Neural cell (in vitro differentiated cells): ENCODE measurements at regions not wholly inside any gene's neighbourhood (a gene's known extent, or its start where the extent isn't known, plus 50 kb on each side); places are given as distances from the start of the nearest gene placed in this dataset.
"Not testable (repeated sequence)": the region's sequence is repeated elsewhere in the genome, so short reads cannot be mapped to it uniquely, and the experiment has no call there.

Experiments
- H2AFZ ChIP-seq: fragments of 200-600, 300-800 bp; sonication (generic), shearing (Covaris generic); 2 replicates; pipeline ENCODE4 v1.6.0; 2014; ENCODE audit warnings: low read depth, mild to moderate bottlenecking, antibody characterized with exemption, low read length, moderate library complexity
- H3F3A ChIP-seq: fragments of 200-600 bp; shearing (Covaris generic); 2 replicates; pipeline ENCODE4 v1.6.1; 2016; ENCODE audit warnings: mild to moderate bottlenecking, moderate library complexity, mixed read lengths, antibody characterized with exemption, low read length; ENCODE audit not compliant: insufficient read depth, poor library complexity, severe bottlenecking
- H3K27ac ChIP-seq: fragments of 200-600, 300-800 bp; sonication (generic), shearing (Covaris generic); 2 replicates; pipeline ENCODE4 v1.5.1; 2014; ENCODE audit warnings: mild to moderate bottlenecking, low read length, moderate library complexity
- H3K27me3 ChIP-seq: fragments of 300-800, 200-600 bp; sonication (generic), shearing (Covaris generic); 2 replicates; pipeline ENCODE4 v1.6.0; 2014; ENCODE audit warnings: mild to moderate bottlenecking, low read depth, low read length, moderate library complexity; ENCODE audit not compliant: insufficient read depth
- H3K36me3 ChIP-seq: fragments of 300-800, 200-600 bp; sonication (generic), shearing (Covaris generic); 2 replicates; pipeline ENCODE4 v1.5.1; 2014; ENCODE audit warnings: mild to moderate bottlenecking, antibody characterized with exemption, low read length, moderate library complexity; ENCODE audit not compliant: insufficient read depth
- H3K4me2 ChIP-seq: fragments of 300-800, 200-600 bp; sonication (generic), shearing (Covaris generic); 2 replicates; pipeline ENCODE4 v1.6.0; 2014; ENCODE audit warnings: mild to moderate bottlenecking, low read length
- H3K4me3 ChIP-seq: fragments of 300-800, 200-600 bp; sonication (generic), shearing (Covaris generic); 2 replicates; pipeline ENCODE4 v1.5.1; 2014; ENCODE audit warnings: mild to moderate bottlenecking, low read length, moderate library complexity
- H3K79me2 ChIP-seq: fragments of 200-600 bp; shearing (Covaris generic); replicated peaks from 2 replicates; pipeline ENCODE4 v1.6.0; 2014; ENCODE audit warnings: mild to moderate bottlenecking, low read length, moderate library complexity; ENCODE audit not compliant: insufficient read depth
- H3K9ac ChIP-seq: fragments of 300-800, 200-600 bp; sonication (generic), shearing (Covaris generic); 2 replicates; pipeline ENCODE4 v1.6.1; 2016; ENCODE audit warnings: mild to moderate bottlenecking, low read length, mixed read lengths
- H3K9me2 ChIP-seq: fragments of 200-600 bp; shearing (Covaris generic); 2 replicates; pipeline ENCODE4 v1.6.1; 2016; ENCODE audit warnings: mild to moderate bottlenecking, low read length, mixed read lengths; ENCODE audit not compliant: insufficient read depth
- H3K9me3 ChIP-seq: fragments of 200-600, 300-800 bp; sonication (generic), shearing (Covaris generic); 2 replicates; pipeline ENCODE4 v1.6.1; 2016; ENCODE audit warnings: mild to moderate bottlenecking, mixed run types, low read length, moderate library complexity, mixed read lengths
- H4K20me1 ChIP-seq: fragments of 200-600 bp; shearing (Covaris generic); 2 replicates; pipeline ENCODE4 v1.6.1; 2016; ENCODE audit warnings: mild to moderate bottlenecking, mixed run types; ENCODE audit not compliant: insufficient read depth
- EP300 ChIP-seq: fragments of 450-650 bp; conservative IDR thresholded peaks from 2 replicates; pipeline ENCODE4 v1.6.1; 2014; ENCODE audit warnings: antibody characterized with exemption, mild to moderate bottlenecking, moderate library complexity; ENCODE audit not compliant: poor library complexity, severe bottlenecking
- EZH2 ChIP-seq: fragments of 200-600, 300-800 bp; shearing (Covaris generic), sonication (generic); IDR thresholded peaks from 2 replicates; pipeline ENCODE4 v1.6.1; 2014; ENCODE audit warnings: antibody characterized with exemption, low read length, borderline replicate concordance, mild to moderate bottlenecking; ENCODE audit not compliant: insufficient read depth, poor library complexity, severe bottlenecking
- MXI1 ChIP-seq: fragments of 450-650 bp; conservative IDR thresholded peaks from 2 replicates; pipeline ENCODE4 v1.6.1; 2014; ENCODE audit warnings: antibody characterized with exemption, mild to moderate bottlenecking; ENCODE audit not compliant: poor library complexity, severe bottlenecking
- POLR2AphosphoS5 ChIP-seq: IDR thresholded peaks from 2 replicates; pipeline ENCODE4 v1.6.1; 2012
- RAD21 ChIP-seq: fragments of 450-650 bp; conservative IDR thresholded peaks from 2 replicates; pipeline ENCODE4 v1.6.1; 2014; ENCODE audit warnings: antibody characterized with exemption, mild to moderate bottlenecking, moderate library complexity
- SMC3 ChIP-seq: fragments of 450-650 bp; conservative IDR thresholded peaks from 2 replicates; pipeline ENCODE4 v1.6.1; 2014; ENCODE audit warnings: antibody characterized with exemption, mild to moderate bottlenecking, moderate library complexity; ENCODE audit not compliant: poor library complexity
- TAF1 ChIP-seq: IDR thresholded peaks from 2 replicates; pipeline ENCODE4 v1.6.1; 2012; ENCODE audit warnings: low read depth
- TF ChIP-seq, protein P1 (sequence below): fragments of 450-650 bp; IDR thresholded peaks from 2 replicates; pipeline ENCODE4 v1.5.1; 2014; ENCODE audit warnings: antibody characterized with exemption, mild to moderate bottlenecking, moderate library complexity; ENCODE audit not compliant: poor library complexity, severe bottlenecking
- TF ChIP-seq, protein P2 (sequence below): IDR thresholded peaks from 2 replicates; pipeline ENCODE4 v1.6.1; 2012; ENCODE audit warnings: borderline replicate concordance

DNA sequence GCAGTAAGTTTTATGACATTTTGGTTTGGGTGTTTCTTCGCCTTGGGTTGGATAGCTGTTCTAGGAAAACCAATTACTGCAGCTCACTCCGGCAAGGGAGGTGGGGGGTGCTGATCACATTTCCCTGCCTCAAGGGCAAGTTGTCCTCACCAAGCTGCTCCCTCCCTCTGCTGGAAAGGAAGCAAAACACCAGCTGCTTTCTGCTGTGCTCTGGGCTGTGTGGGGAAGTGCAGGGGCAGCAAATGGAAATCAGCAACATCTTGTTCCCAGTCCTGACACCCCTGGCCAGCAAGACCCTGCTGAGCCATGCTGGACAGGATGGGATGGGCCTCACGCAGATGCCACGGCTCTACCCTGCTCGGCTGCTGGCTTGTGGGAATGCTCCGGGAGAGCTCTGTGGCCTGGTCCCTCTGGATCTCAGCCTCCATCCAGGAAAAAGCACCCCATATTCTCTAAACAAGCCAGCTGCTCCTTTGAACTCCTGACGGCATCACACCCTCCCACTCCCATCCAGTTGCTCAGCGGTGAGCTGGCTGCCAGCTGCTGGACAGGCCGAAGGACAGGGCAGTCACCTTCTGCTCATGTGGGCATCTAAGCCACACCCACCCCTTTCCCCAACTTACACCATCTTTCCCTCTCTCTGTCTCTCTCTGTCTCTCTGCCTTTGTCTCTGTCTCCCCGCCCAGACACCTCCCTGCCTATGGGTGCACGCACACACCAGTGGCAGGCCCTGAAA lies 52.4 kb upstream of the EIF5 start (continued):
- TF ChIP-seq, protein P1, sequence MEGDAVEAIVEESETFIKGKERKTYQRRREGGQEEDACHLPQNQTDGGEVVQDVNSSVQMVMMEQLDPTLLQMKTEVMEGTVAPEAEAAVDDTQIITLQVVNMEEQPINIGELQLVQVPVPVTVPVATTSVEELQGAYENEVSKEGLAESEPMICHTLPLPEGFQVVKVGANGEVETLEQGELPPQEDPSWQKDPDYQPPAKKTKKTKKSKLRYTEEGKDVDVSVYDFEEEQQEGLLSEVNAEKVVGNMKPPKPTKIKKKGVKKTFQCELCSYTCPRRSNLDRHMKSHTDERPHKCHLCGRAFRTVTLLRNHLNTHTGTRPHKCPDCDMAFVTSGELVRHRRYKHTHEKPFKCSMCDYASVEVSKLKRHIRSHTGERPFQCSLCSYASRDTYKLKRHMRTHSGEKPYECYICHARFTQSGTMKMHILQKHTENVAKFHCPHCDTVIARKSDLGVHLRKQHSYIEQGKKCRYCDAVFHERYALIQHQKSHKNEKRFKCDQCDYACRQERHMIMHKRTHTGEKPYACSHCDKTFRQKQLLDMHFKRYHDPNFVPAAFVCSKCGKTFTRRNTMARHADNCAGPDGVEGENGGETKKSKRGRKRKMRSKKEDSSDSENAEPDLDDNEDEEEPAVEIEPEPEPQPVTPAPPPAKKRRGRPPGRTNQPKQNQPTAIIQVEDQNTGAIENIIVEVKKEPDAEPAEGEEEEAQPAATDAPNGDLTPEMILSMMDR: no peak

DNA sequence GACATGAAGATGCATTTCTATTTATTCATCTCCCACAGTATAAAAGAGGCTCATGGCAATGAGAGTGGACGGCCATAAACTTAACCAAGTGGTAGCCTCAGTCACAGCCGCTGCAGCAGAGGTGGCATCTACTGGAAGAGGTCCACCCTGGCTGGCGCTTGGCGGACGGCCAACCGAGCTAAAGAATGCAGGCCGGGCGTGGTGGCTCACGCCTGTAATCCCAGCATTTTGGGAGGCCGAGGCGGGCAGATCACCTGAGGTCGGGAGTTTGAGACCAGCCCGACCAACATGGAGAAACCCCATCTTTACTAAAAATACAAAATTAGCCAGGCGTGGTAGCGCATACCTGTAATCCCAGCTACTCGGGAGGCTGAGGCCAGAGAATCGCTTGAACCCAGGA lies 51.7 kb upstream of the EIF5 start:
- H3K9ac ChIP-seq, H3K4me3 ChIP-seq, H3K4me2 ChIP-seq, H4K20me1 ChIP-seq, H3K79me2 ChIP-seq, H3K36me3 ChIP-seq, H3K27ac ChIP-seq, H2AFZ ChIP-seq, H3F3A ChIP-seq, H3K9me3 ChIP-seq, H3K9me2 ChIP-seq: not testable (repeated sequence)
- peaks cover 31% of the 10 kb centered on the region for H3K27me3 ChIP-seq

GRCh38 chr14:103282932-103283331 lies 51.1 kb upstream of the EIF5 start:
- H3K9me2 ChIP-seq: no peaks in the 10 kb centered on the region
- TF ChIP-seq EZH2 (no peak), RAD21 (no peak), EP300 (no peak), POLR2AphosphoS5 (no peak), TAF1 (no peak), SMC3 (no peak), MXI1 (no peak)
- TF ChIP-seq, protein P2, sequence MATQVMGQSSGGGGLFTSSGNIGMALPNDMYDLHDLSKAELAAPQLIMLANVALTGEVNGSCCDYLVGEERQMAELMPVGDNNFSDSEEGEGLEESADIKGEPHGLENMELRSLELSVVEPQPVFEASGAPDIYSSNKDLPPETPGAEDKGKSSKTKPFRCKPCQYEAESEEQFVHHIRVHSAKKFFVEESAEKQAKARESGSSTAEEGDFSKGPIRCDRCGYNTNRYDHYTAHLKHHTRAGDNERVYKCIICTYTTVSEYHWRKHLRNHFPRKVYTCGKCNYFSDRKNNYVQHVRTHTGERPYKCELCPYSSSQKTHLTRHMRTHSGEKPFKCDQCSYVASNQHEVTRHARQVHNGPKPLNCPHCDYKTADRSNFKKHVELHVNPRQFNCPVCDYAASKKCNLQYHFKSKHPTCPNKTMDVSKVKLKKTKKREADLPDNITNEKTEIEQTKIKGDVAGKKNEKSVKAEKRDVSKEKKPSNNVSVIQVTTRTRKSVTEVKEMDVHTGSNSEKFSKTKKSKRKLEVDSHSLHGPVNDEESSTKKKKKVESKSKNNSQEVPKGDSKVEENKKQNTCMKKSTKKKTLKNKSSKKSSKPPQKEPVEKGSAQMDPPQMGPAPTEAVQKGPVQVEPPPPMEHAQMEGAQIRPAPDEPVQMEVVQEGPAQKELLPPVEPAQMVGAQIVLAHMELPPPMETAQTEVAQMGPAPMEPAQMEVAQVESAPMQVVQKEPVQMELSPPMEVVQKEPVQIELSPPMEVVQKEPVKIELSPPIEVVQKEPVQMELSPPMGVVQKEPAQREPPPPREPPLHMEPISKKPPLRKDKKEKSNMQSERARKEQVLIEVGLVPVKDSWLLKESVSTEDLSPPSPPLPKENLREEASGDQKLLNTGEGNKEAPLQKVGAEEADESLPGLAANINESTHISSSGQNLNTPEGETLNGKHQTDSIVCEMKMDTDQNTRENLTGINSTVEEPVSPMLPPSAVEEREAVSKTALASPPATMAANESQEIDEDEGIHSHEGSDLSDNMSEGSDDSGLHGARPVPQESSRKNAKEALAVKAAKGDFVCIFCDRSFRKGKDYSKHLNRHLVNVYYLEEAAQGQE: no peak
- TF ChIP-seq, protein P1: no peak

More at GRCh38 chr14:103282932-103283331, 51.1 kb upstream of the EIF5 start:
- H3K4me3 ChIP-seq: no peak overlapping the region
- peaks cover 25% of the 10 kb centered on the region for H3K27me3 ChIP-seq
- H3F3A ChIP-seq: no peaks in the 10 kb centered on the region
- H3K9ac ChIP-seq: no peak overlapping the region
- H4K20me1 ChIP-seq: no peaks in the 10 kb centered on the region
- H3K4me2 ChIP-seq: no peak overlapping the region
- no peaks in the 10 kb centered on the region for H3K36me3 ChIP-seq
- no peak overlapping the region for H2AFZ ChIP-seq
- no peaks in the 10 kb centered on the region for H3K79me2 ChIP-seq
- H3K9me3 ChIP-seq: peaks cover 4% of the 10 kb centered on the region
- no peak overlapping the region for H3K27ac ChIP-seq
